ENCODE measurements at regions not wholly inside any gene's neighbourhood (a gene's known extent, or its start where the extent isn't known, plus 50 kb on each side); places are given as distances from the start of the nearest gene placed in this dataset.

GRCh38 chr1:101453844-101454243, 217.0 kb downstream of the S1PR1 start:
- no peak overlapping the region for H3K27ac ChIP-seq (ENCODE audit: poor library complexity, severe bottlenecking)
- TF ChIP-seq, protein P1, sequence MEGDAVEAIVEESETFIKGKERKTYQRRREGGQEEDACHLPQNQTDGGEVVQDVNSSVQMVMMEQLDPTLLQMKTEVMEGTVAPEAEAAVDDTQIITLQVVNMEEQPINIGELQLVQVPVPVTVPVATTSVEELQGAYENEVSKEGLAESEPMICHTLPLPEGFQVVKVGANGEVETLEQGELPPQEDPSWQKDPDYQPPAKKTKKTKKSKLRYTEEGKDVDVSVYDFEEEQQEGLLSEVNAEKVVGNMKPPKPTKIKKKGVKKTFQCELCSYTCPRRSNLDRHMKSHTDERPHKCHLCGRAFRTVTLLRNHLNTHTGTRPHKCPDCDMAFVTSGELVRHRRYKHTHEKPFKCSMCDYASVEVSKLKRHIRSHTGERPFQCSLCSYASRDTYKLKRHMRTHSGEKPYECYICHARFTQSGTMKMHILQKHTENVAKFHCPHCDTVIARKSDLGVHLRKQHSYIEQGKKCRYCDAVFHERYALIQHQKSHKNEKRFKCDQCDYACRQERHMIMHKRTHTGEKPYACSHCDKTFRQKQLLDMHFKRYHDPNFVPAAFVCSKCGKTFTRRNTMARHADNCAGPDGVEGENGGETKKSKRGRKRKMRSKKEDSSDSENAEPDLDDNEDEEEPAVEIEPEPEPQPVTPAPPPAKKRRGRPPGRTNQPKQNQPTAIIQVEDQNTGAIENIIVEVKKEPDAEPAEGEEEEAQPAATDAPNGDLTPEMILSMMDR (IDR thresholded peaks at IDR 0.05; ENCODE audit: poor library complexity, severe bottlenecking): no peak
- H3K4me1 ChIP-seq (ENCODE audit: insufficient read depth, poor library complexity, severe bottlenecking): no peaks in the 10 kb centered on the region
- no peak overlapping the region for H3K4me3 ChIP-seq (ENCODE audit: severe bottlenecking)
- DNase-seq (ENCODE audit: low spot score): no peak
- no peaks in the 10 kb centered on the region for H3K9me3 ChIP-seq (ENCODE audit: severe bottlenecking)
- no peak for ATAC-seq (ENCODE audit: low read depth)
- no peaks in the 10 kb centered on the region for H3K36me3 ChIP-seq (ENCODE audit: low read depth)
- no peaks in the 10 kb centered on the region for H3K27me3 ChIP-seq (ENCODE audit: insufficient read depth, poor library complexity, severe bottlenecking)

DNA sequence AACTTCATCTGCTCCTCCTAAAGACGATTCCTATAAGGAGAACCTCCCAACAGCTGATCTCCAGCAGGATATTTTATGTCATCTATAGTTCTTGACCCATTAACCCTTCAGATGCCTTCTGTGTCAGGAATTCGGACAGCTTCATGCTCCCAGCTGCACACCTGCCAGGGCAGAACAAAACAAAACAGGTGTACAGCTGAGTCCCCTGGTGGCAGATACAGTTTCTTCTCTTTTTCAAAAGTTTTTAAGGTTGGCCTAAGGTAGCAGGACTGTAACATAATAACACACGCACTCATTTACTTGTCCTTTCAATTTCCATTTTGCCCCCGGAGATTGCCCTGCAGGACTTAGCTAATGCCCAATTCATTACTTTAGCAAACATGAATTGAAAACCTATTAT, 218.3 kb downstream of the S1PR1 start:
- DNase-seq (ENCODE audit: low spot score): no peak
- TF ChIP-seq, protein P1 (IDR thresholded peaks at IDR 0.05; ENCODE audit: poor library complexity, severe bottlenecking): no peak
- Histone ChIP-seq H3K9me3 (ENCODE audit: severe bottlenecking) (no peaks in the 10 kb centered on the region), H3K27ac (ENCODE audit: poor library complexity, severe bottlenecking) (no peak overlapping the region), H3K4me3 (ENCODE audit: severe bottlenecking) (no peak overlapping the region), H3K4me1 (ENCODE audit: insufficient read depth, poor library complexity, severe bottlenecking) (no peaks in the 10 kb centered on the region), H3K27me3 (ENCODE audit: insufficient read depth, poor library complexity, severe bottlenecking) (no peaks in the 10 kb centered on the region), H3K36me3 (ENCODE audit: low read depth) (no peaks in the 10 kb centered on the region)
- no peak for ATAC-seq (ENCODE audit: low read depth)

- Histone ChIP-seq H3K9me3 (ENCODE audit: severe bottlenecking) (no peaks in the 10 kb centered on the region), H3K36me3 (ENCODE audit: low read depth) (no peaks in the 10 kb centered on the region), H3K27me3 (ENCODE audit: insufficient read depth, poor library complexity, severe bottlenecking) (no peaks in the 10 kb centered on the region), H3K27ac (ENCODE audit: poor library complexity, severe bottlenecking) (no peak overlapping the region), H3K4me3 (ENCODE audit: severe bottlenecking) (no peak overlapping the region), H3K4me1 (ENCODE audit: insufficient read depth, poor library complexity, severe bottlenecking) (no peaks in the 10 kb centered on the region)
- TF ChIP-seq, protein P1 (IDR thresholded peaks at IDR 0.05; ENCODE audit: poor library complexity, severe bottlenecking): no peak
- DNase-seq (ENCODE audit: low spot score): no peak
- no peak for ATAC-seq (ENCODE audit: low read depth)
These were observed 223.9 kb downstream of the S1PR1 start for GRCh38 chr1:101460739-101461138.

GRCh38 chr1:101463195-101463594, 226.4 kb downstream of the S1PR1 start:
- Histone ChIP-seq H3K9me3 (ENCODE audit: severe bottlenecking) (no peaks in the 10 kb centered on the region), H3K27ac (ENCODE audit: poor library complexity, severe bottlenecking) (no peak overlapping the region), H3K4me3 (ENCODE audit: severe bottlenecking) (no peak overlapping the region), H3K27me3 (ENCODE audit: insufficient read depth, poor library complexity, severe bottlenecking) (peaks cover 4% of the 10 kb centered on the region), H3K36me3 (ENCODE audit: low read depth) (no peaks in the 10 kb centered on the region), H3K4me1 (ENCODE audit: insufficient read depth, poor library complexity, severe bottlenecking) (no peaks in the 10 kb centered on the region)
- no peak for DNase-seq (ENCODE audit: low spot score)
- TF ChIP-seq, protein P1 (IDR thresholded peaks at IDR 0.05; ENCODE audit: poor library complexity, severe bottlenecking): no peak
- no peak for ATAC-seq (ENCODE audit: low read depth)

DNA sequence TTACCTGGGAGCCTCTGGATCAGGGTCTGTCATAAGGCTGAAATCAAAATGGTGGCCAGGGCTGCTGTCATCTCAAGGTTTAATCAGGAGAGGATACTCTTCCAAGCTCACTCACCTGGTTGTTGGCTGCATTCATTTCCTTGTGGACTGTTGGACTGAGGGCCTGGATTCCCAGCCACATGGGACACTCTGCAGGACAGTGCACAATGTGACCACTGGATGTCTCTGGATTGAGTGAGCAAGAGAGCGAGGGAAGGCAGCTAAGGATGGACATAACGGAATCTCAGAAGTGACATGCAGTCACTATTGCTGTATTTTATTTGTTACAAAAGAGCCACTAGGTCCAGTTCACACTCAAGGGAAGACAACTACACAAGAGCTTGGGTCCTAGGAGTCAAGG, 229.1 kb downstream of the S1PR1 start:
- DNase-seq (ENCODE audit: low spot score) (no peak), ATAC-seq (ENCODE audit: low read depth) (no peak)
- Histone ChIP-seq H3K27me3 (ENCODE audit: insufficient read depth, poor library complexity, severe bottlenecking) (peaks cover 7% of the 10 kb centered on the region), H3K27ac (ENCODE audit: poor library complexity, severe bottlenecking) (no peak overlapping the region), H3K4me1 (ENCODE audit: insufficient read depth, poor library complexity, severe bottlenecking) (no peaks in the 10 kb centered on the region), H3K36me3 (ENCODE audit: low read depth) (no peaks in the 10 kb centered on the region), H3K9me3 (ENCODE audit: severe bottlenecking) (no peaks in the 10 kb centered on the region), H3K4me3 (ENCODE audit: severe bottlenecking) (no peak overlapping the region)
- TF ChIP-seq, protein P1 (IDR thresholded peaks at IDR 0.05; ENCODE audit: poor library complexity, severe bottlenecking): no peak
